Islet precursor cell (in vitro differentiated cells): ENCODE measurements at regions not wholly inside any gene's neighbourhood (a gene's known extent, or its start where the extent isn't known, plus 50 kb on each side); places are given as distances from the start of the nearest gene placed in this dataset.
A peak's percentile ranks its signal among the peaks of the same experiment; 100 is the strongest.

ENCODE experiments used
- DNase-seq: peaks from one replicate; pipeline ENCODE4 v3.0.0-alpha.2; 2018

GRCh38 chr11:29305456-29306232 is 711.2 kb downstream of the KCNA4 start:
- no peak for DNase-seq

GRCh38 chr11:29300420-29300819 is 716.4 kb downstream of the KCNA4 start:
- DNase-seq = no peak

DNA sequence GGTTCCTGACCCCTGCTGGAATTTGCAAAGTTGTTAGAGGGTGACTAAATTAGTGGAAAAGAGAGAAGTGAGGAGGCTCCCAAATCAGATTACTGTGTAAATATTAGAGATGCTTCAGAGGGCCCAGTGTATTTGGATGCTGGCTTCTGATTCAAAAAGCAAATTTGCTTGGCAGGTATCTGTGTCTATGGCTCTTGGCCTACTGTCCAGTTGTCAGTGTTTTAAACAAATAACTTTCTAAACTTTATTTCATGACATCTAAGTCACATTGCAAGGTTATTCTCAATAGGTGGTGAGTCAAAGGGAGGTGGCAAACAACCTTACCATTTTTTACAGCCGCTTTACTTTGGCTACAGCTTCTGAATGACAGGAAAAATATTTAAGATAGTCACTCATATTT is 720.1 kb downstream of the KCNA4 start:
- DNase-seq = no peak

GRCh38 chr11:29293825-29294224 is 723.0 kb downstream of the KCNA4 start:
- no peak for DNase-seq

DNA sequence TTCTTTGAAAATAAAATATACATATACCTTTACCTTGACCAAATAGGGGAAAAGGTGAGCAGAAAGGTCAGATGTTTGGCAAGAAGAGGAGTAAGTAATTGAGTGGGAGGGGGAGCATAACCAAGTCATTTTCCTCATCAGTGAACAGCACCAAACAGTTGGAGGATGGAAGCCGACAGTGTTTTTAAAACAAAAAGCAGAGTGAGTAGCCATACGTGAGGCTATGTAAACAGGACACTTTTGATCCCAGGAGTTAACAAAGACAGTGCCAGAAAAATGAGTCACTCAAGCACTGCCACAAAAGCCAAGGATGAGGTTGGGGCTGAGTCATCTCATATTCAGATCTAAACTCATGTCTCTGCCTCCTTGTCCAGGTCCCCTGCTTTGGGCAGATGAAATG is 734.7 kb downstream of the KCNA4 start:
- DNase-seq = peak; percentile 82

DNA sequence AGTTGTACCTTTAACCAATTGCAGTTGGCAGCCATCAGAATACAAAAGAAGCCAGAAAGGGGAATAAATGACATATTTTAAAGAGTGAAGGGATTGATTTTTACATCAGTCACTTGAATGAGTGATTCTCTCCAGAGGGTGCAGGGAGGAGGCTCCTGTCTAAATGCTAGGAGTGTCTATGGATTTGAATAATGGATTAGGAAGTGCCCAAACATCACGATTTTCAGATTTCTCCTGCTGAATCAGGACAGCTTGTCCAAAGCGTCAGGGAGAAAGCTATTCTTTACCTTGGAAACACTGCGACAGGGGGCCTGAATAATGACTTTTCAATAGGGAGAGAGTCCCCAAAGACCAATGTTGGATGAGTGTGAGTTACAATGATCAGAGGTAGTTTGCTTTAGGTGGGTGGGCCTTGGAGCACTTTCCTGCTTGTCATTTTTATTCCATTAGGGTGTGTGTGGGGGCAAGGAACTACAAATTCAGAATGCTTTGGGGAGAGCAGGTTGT is 735.5 kb downstream of the KCNA4 start:
- no peak for DNase-seq

- no peak for DNase-seq
Measured at GRCh38 chr11:29280452-29280851, 736.4 kb downstream of the KCNA4 start.

- DNase-seq = no peak
Measured at GRCh38 chr11:29279716-29280115, 737.1 kb downstream of the KCNA4 start.

GRCh38 chr11:29272019-29272654 is 744.7 kb downstream of the KCNA4 start:
- DNase-seq = no peak

DNA sequence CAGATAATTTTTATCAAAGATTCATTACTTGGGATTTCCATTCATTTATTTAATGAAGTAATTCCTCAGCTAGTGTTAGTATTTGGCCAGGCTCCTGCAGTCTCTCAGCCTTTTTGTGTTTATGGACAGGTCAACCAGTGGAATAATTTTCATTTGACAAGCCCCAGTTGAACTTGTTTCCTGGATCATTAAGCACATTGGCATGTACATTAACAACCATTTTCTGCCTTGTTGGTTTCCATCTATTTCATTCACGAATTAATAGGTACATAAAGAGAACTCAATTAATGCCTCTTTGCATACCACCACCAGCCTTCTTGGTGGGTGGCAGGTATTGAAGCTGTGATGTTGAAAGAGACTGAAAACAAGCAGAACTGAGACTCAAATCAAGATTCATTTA is 745.2 kb downstream of the KCNA4 start:
- no peak for DNase-seq

DNA sequence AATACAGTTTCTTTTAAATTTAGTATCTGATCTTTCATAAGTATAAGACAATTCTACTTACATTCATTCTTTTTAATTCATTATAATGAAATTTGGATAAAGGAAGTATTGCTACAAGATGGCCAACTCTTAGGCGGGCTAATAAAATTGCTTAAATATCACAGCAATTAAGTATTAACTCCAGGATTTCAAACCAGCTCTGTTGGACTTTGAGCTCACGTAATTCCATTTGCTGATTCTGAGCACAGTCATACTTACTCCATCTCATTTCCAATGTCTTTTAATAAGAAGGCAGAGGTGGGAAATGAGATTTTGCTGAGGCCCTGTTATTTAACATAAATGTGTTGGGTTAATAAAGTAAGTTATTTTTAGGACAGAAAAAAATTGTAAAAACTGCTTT is 748.1 kb downstream of the KCNA4 start:
- no peak for DNase-seq

DNA sequence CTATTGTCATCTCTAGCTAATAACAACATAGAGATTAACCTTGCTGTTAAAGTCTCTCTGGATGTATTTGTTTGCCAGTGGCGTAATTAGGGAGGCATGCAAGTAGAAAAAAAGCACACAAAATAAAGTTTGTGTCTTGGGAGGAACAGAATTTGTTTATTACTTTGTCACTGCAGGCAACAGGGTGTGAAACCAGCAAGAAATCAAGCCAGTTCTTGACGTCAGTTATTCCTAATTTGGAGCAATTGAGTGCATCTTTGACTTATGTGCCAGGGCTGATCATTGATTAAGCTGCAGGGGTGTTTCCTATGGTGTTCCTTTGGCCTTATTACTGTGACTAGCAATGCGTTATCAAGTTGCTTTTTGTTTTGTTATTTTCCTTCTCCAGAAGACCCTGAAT is 751.0 kb downstream of the KCNA4 start:
- no peak for DNase-seq

DNA sequence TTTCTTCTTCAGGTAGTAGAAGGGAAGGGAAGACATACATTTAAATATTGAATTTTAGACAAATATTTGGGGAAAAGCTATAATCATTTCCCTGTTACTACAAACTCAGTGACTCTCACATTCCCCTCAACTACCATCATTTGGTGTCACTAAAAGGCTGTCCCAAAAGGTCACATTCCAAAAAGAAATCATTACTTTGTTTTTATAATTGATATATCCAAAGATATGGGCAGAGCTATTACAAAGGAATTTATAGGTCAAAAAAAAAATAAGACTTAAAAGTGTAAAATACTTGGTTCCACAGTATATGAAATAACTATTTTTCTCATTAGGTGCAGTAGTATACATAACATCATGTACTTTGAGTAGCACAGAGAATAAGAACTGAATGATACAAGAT is 751.4 kb downstream of the KCNA4 start:
- DNase-seq = no peak

DNA sequence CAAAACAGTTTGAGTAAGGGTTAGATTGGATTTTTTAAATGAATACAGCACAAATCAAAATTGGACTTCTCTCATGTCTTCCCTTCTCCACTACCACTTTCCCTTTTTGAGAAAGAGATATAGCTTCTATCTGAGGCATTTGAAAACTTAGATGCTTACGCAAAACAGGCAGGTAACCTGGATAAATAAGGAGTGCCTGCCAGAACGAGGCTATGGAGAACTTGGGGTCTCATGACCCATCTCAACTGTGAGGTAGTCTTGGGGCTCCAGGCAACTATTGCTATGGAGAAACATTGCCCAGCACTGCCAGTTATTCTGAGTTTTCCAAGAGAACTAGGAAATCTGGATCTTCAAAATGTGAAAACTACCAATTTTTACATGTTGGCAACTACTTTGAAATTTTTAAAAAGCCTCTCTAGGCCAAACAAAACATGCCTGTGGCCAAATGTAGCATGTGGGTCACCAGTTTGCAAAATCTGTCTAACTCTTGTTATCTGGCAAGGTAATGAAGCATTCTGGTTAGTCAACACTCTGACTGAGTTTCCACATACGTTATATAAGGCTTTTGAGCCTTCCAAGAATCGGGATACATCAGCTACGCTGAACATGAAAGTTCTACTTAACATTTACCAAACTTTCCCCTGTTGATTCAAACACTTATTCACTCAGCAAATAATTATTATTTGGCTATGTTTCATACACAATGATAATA is 752.7 kb downstream of the KCNA4 start:
- no peak for DNase-seq

DNA sequence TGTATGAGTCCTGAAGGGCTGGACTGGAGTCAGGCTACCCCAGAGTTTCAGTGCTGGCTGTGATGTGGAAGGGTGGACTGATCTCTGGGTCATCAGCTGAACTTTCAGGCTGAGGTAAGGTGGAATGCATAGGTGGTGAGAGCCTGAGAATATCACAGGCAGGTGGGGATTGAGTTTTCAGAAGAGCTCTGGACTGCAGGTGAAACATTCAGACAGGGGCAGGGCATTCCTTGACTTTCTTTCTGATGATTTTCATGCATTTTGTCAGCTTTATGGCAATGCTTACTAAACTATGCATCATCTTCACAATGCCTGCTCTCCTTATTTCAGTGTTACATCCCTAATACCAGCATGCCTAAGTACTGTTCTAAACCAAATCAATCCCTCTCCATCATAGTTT is 755.0 kb downstream of the KCNA4 start:
- DNase-seq = no peak

DNA sequence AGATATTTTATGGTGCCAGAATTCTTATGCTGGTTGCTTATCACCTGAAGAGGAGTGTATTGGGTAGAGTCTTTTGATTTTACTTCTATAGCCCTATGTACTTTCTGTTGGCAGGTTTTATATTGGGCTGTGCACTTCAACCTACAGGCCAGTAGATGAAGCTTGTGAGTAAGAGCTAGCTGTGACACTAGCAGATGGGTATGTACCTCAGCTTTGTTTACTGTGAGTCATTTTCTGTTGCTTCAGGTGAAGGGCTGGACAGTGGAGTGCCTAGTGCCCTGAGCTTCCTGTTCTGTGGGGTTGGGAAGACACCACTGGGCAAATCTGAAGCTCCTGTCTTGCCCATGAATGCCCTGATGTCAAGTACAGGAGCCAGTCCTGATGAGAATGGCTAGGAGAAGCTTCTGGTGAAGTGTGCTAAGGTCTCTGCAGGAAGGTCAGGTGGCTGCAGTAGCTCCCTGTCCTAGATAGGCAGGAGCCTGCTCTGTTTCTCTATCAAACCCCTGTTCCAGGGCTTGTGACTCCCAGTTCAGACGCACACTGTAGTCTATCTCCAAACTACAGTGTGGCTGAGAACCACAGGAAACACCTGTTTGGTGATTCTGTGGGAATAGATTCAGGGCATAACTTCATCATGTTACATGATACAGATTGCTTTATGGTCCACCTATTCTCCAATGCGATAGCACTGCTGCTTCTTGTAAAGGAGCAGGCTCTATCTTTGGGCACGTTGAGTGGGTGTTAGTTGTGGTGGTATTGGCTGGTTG is 755.7 kb downstream of the KCNA4 start:
- DNase-seq = peak; percentile 82

DNA sequence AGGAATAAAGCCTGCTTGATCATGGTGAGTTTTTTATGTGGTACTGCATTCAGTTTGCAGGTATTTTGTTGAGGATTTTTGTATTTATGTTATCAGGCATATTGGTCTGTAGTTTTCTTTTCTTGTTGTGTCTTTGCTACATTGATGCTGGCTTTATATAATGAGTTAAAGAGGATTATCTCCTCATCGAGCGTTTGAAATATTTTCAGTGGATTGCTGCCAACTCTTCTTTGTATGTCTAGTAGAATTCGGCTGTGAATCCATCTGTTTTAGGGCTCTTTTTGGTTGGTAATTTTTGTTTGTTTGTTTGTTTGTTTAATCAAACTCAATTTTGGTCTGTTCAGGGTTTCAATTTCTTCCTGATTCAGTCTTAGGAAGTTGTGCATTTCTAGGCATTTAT is 758.4 kb downstream of the KCNA4 start:
- DNase-seq = no peak

- DNase-seq = no peak
Measured at GRCh38 chr11:29256580-29256979, 760.2 kb downstream of the KCNA4 start.

GRCh38 chr11:29255401-29255800 is 761.4 kb downstream of the KCNA4 start:
- DNase-seq = no peak

GRCh38 chr11:29251738-29252137 is 765.1 kb downstream of the KCNA4 start:
- DNase-seq = no peak

- DNase-seq = no peak
Measured at GRCh38 chr11:29249713-29250112, 767.1 kb downstream of the KCNA4 start.

DNA sequence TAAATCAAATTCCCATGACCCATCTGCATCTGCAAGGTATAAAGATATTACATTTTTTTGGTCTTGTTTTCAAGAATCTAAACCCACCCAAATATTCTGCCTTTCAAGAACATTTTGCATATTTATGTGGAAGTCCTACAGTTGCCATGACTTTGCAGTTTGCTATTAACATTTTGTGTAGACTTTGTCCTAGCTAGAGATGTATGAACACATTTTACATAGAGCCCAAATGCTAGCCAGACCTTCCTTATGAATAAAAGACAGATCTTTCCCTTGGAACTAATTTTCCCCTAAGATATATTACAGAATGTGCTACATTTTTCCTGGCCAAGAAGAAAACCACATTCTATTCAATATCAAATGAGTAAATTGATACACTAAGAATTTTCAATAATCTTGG is 772.5 kb downstream of the KCNA4 start:
- DNase-seq = no peak

GRCh38 chr11:29243616-29244015 is 773.2 kb downstream of the KCNA4 start:
- no peak for DNase-seq
